ENCODE measurements at regions not wholly inside any gene's neighbourhood (a gene's known extent, or its start where the extent isn't known, plus 50 kb on each side); places are given as distances from the start of the nearest gene placed in this dataset.
"Not testable (repeated sequence)": the region's sequence is repeated elsewhere in the genome, so short reads cannot be mapped to it uniquely, and the experiment has no call there.

DNA sequence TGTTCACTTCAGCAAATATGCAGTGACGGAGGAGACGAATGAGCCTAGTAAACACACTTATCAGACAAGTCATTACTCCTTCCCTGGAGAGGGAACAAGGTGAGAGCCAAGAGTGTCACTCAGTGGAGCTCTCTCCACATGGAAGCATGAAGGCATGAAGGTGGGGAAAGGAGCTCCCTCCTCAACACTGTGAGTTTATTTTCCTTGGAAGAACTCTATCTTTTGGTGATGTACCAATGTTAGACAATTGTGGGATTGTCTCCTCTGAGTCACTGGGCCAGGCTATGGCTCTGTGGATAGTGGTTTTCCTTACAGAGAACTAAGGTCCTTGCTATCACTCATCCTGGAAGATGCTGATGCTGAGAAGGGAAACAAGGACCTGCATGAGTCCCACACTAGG is 200.2 kb downstream of the CPEB2 start:
- Histone ChIP-seq H3K9me3 (ENCODE audit: low read depth, low read length) (peaks cover 4% of the 10 kb centered on the region), H4K20me1 (ENCODE audit: insufficient read depth, low read length) (no peaks in the 10 kb centered on the region), H3K36me3 (ENCODE audit: insufficient read depth, low read length) (no peaks in the 10 kb centered on the region), H3K79me2 (ENCODE audit: insufficient read depth, low read length) (no peaks in the 10 kb centered on the region), H3K4me1 (ENCODE audit: insufficient read depth, low read length) (peaks cover 11% of the 10 kb centered on the region), H3K27me3 (ENCODE audit: insufficient read depth, low read length) (no peaks in the 10 kb centered on the region), H3K27ac (ENCODE audit: low read depth, low read length) (no peak overlapping the region), H3K4me2 (ENCODE audit: insufficient read depth, low read length) (no peak overlapping the region), H2AFZ (ENCODE audit: low read length) (no peak overlapping the region), H3K4me3 (ENCODE audit: insufficient read depth, low read length) (no peak overlapping the region)
- no peak for DNase-seq (ENCODE audit: insufficient read length, low spot score, missing footprints)
- TF ChIP-seq, protein P1, sequence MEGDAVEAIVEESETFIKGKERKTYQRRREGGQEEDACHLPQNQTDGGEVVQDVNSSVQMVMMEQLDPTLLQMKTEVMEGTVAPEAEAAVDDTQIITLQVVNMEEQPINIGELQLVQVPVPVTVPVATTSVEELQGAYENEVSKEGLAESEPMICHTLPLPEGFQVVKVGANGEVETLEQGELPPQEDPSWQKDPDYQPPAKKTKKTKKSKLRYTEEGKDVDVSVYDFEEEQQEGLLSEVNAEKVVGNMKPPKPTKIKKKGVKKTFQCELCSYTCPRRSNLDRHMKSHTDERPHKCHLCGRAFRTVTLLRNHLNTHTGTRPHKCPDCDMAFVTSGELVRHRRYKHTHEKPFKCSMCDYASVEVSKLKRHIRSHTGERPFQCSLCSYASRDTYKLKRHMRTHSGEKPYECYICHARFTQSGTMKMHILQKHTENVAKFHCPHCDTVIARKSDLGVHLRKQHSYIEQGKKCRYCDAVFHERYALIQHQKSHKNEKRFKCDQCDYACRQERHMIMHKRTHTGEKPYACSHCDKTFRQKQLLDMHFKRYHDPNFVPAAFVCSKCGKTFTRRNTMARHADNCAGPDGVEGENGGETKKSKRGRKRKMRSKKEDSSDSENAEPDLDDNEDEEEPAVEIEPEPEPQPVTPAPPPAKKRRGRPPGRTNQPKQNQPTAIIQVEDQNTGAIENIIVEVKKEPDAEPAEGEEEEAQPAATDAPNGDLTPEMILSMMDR (IDR thresholded peaks at IDR 0.05; ENCODE audit: extremely low read depth, low read depth, low read length) = no peak

DNA sequence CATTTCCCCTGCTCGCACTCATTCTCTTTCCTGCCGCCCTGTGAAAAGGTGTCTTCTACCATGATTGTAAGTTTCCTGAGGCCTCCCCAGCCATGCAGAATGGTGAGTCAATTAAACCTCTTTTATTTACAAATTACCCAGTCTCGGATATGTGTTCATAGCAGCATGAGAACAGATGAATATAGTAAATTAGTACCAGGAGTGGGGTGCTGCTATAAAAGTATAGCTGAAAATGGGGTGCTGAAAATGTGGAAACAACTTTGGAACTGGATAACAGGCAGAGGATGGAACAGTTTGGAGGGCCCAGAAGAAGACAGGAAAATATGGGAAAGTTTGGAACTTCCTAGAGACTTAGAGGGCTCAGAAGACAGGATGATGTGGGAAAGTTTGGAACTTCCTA is 204.2 kb downstream of the CPEB2 start:
- H4K20me1 ChIP-seq (ENCODE audit: insufficient read depth, low read length); H3K4me1 ChIP-seq (ENCODE audit: insufficient read depth, low read length); H3K4me2 ChIP-seq (ENCODE audit: insufficient read depth, low read length); H3K4me3 ChIP-seq (ENCODE audit: insufficient read depth, low read length); H3K36me3 ChIP-seq (ENCODE audit: insufficient read depth, low read length); H3K9me3 ChIP-seq (ENCODE audit: low read depth, low read length); H2AFZ ChIP-seq (ENCODE audit: low read length); H3K79me2 ChIP-seq (ENCODE audit: insufficient read depth, low read length); H3K27ac ChIP-seq (ENCODE audit: low read depth, low read length); H3K27me3 ChIP-seq (ENCODE audit: insufficient read depth, low read length); DNase-seq (ENCODE audit: insufficient read length, low spot score, missing footprints): not testable (repeated sequence)

DNA sequence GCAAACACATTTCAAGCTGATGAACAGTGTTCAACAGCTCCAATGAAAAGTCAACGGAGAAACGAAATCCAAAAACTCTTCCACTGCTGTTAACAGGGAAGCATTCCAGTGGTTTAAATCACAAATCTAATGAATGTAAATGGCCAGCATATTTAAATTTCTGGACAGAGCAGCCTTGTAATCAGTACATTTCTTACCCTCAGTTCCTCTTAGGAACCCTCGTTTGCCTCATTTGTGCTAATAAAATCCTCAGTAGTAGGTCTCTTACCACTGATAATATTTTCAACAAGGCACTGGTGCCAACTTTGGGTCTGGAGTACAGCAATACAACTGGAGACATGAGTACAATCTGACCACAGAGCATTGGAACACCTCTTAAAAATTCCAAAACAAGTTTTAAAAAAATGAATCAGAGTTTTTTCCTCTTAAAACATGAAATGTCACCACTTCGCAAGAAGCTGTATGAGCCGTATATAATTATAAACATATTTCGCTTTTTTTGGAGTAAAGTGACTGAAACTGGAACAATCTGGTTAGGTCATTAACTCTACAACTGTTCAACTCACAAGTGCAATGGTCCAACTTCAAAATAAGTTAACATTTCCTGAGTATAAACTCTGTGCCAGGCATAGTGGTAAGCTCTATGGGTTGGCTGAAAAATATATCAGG is 211.2 kb downstream of the CPEB2 start:
- no peaks in the 10 kb centered on the region for H3K79me2 ChIP-seq (ENCODE audit: insufficient read depth, low read length)
- H3K4me3 ChIP-seq (ENCODE audit: insufficient read depth, low read length) = no peak overlapping the region
- no peaks in the 10 kb centered on the region for H3K9me3 ChIP-seq (ENCODE audit: low read depth, low read length)
- no peaks in the 10 kb centered on the region for H3K4me1 ChIP-seq (ENCODE audit: insufficient read depth, low read length)
- peaks cover 28% of the 10 kb centered on the region for H3K27me3 ChIP-seq (ENCODE audit: insufficient read depth, low read length)
- no peak overlapping the region for H2AFZ ChIP-seq (ENCODE audit: low read length)
- TF ChIP-seq, protein P1 (IDR thresholded peaks at IDR 0.05; ENCODE audit: extremely low read depth, low read depth, low read length) = no peak
- H3K27ac ChIP-seq (ENCODE audit: low read depth, low read length) = no peak overlapping the region
- H3K36me3 ChIP-seq (ENCODE audit: insufficient read depth, low read length) = no peaks in the 10 kb centered on the region
- no peak overlapping the region for H3K4me2 ChIP-seq (ENCODE audit: insufficient read depth, low read length)
- H4K20me1 ChIP-seq (ENCODE audit: insufficient read depth, low read length) = no peaks in the 10 kb centered on the region
- DNase-seq (ENCODE audit: insufficient read length, low spot score, missing footprints) = no peak

DNA sequence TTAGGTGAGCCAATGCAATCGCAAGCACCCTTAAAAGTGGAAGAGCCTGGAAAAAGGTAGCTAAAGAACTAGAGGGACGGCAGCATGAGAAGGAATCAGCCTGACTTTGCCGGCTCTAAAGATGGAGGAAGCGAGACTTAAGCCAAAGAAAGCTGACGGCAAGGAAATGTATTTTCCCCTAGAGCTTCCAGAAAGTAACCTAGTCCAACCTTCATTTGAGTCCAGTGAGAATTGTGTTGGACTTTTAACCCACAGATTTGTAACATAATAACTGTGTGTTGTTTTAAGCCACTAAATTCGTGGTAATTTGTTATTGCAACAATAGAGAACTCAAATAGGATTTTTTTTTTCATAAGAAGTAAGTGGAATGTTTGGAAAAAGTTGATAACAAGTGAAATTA is 212.7 kb upstream of the C1QTNF7 start:
- no peak for DNase-seq (ENCODE audit: insufficient read length, low spot score, missing footprints)
- Histone ChIP-seq H3K9me3 (ENCODE audit: low read depth, low read length) (no peaks in the 10 kb centered on the region), H4K20me1 (ENCODE audit: insufficient read depth, low read length) (no peaks in the 10 kb centered on the region), H3K27ac (ENCODE audit: low read depth, low read length) (no peak overlapping the region), H3K36me3 (ENCODE audit: insufficient read depth, low read length) (no peaks in the 10 kb centered on the region), H2AFZ (ENCODE audit: low read length) (no peak overlapping the region), H3K79me2 (ENCODE audit: insufficient read depth, low read length) (no peaks in the 10 kb centered on the region), H3K4me1 (ENCODE audit: insufficient read depth, low read length) (no peaks in the 10 kb centered on the region), H3K4me2 (ENCODE audit: insufficient read depth, low read length) (no peak overlapping the region), H3K4me3 (ENCODE audit: insufficient read depth, low read length) (no peak overlapping the region), H3K27me3 (ENCODE audit: insufficient read depth, low read length) (peaks cover 37% of the 10 kb centered on the region)
- TF ChIP-seq, protein P1 (IDR thresholded peaks at IDR 0.05; ENCODE audit: extremely low read depth, low read depth, low read length) = no peak
